ENCODE measurements at regions not wholly inside any gene's neighbourhood (a gene's known extent, or its start where the extent isn't known, plus 50 kb on each side); places are given as distances from the start of the nearest gene placed in this dataset.
A peak's percentile ranks its signal among the peaks of the same experiment; 100 is the strongest.
"Not testable (repeated sequence)": the region's sequence is repeated elsewhere in the genome, so short reads cannot be mapped to it uniquely, and the experiment has no call there.

- no peak for DNase-seq (ENCODE audit: low read depth in 3 of 3, low spot score in 2 of 3)
Measured at GRCh38 chr6:71197267-71197666, 91.3 kb upstream of the OGFRL1 start.

GRCh38 chr6:71197780-71198179 lies 90.8 kb upstream of the OGFRL1 start:
- DNase-seq (ENCODE audit: low read depth in 3 of 3, low spot score in 2 of 3), result peak in 2 of 3 donors; percentile 29 to 36

DNA sequence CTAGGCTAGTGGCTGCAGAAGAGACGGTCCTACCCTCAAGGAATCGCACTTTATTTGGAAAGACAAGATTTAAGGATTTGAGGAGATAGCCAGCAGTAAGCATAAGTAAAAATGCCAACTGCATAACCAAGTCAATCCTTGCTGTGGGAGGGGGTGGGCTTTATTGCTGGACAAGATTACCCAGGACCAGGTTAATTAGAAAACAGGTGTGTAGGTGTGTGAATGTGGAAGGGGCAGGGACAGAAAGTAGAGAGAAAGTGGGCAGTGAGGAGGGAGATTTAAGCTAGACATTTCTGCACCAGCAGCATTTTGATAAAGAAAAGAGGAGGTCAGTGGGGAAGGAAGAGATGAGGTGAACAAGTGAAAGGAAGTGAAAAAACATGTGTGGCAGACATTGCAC lies 89.7 kb upstream of the OGFRL1 start:
- no peak for DNase-seq (ENCODE audit: low read depth in 3 of 3, low spot score in 2 of 3)

GRCh38 chr6:71199736-71200135 lies 88.9 kb upstream of the OGFRL1 start:
- no peak for DNase-seq (ENCODE audit: low read depth in 3 of 3, low spot score in 2 of 3)

GRCh38 chr6:71203206-71203605 lies 85.4 kb upstream of the OGFRL1 start:
- no peak for DNase-seq (ENCODE audit: low read depth in 3 of 3, low spot score in 2 of 3)

- DNase-seq (ENCODE audit: low read depth in 3 of 3, low spot score in 2 of 3), result no peak
Measured at GRCh38 chr6:71204741-71205140, 83.9 kb upstream of the OGFRL1 start.

DNA sequence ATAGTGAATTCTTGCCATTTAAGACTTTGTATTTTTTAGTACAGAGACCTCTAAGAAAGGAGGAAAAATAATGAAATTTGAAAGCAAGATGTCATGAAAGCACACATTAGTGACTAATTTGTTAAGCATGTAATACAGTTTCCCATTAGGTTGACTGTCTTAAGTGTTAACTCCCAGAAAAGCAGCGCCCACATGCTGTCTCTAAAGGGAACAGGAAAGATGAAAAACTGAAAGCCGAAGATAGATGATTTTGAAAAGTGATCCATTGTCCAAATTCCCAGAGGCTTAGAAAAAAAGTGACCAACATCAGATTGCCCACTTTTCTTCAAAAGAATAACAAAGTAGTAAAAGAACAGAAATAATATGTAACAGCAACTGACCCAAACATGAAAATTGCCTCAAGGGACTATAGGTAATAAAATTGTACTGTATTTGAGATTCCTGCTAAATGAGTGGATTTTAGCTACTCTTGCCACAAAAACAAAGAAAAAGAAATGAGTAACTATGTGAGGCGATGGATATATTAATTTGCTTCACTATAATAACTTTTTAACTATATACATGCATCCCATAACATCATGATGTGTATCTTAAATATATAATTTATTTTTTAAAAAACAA lies 83.2 kb upstream of the OGFRL1 start:
- DNase-seq (ENCODE audit: low read depth in 3 of 3, low spot score in 2 of 3), result no peak

DNA sequence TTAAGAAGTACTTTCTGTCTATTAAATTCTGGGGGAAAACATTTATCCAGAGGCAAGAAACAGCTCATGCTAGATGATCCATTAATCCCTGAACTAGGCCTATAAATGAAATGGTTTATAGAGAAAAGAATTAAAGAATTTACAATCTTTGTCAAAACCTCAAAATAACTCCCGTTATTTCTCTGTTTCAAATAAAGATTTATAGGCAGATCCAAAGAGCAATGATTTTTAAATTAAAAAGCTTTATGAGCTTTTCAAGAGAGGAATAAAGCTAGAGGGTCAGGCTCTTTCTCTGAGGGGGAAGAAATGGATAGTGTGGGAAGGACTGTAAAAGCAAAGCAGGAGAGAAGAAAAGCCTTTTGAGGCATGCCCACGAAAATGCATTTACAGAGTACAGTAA lies 82.5 kb upstream of the OGFRL1 start:
- DNase-seq (ENCODE audit: low read depth in 3 of 3, low spot score in 2 of 3), result no peak

DNA sequence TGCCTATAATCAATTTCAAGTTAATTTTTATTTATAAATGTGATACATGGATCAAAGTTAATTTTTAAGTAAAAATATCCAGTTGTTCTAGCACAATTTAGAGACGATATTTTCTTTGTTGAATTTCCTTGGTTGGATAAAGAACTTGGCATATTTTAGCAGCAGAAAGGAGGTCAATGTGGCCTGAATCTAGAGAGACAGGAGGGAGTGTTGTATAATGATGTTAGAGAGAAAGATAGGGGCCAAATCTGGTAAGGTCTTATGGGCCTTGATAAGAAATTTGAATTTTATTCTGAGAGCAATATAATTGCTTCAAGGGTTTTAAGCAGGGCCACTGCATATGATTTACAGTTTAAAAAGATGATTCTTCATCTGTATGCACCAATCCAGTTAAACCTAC lies 79.4 kb upstream of the OGFRL1 start:
- no peak for DNase-seq (ENCODE audit: low read depth in 3 of 3, low spot score in 2 of 3)

GRCh38 chr6:71209626-71210025 lies 79.0 kb upstream of the OGFRL1 start:
- no peak for DNase-seq (ENCODE audit: low read depth in 3 of 3, low spot score in 2 of 3)

- no peak for DNase-seq (ENCODE audit: low read depth in 3 of 3, low spot score in 2 of 3)
Measured at GRCh38 chr6:71211799-71212198, 76.8 kb upstream of the OGFRL1 start.

GRCh38 chr6:71220466-71220865 lies 68.1 kb upstream of the OGFRL1 start:
- no peak for DNase-seq (ENCODE audit: low read depth in 3 of 3, low spot score in 2 of 3)

DNA sequence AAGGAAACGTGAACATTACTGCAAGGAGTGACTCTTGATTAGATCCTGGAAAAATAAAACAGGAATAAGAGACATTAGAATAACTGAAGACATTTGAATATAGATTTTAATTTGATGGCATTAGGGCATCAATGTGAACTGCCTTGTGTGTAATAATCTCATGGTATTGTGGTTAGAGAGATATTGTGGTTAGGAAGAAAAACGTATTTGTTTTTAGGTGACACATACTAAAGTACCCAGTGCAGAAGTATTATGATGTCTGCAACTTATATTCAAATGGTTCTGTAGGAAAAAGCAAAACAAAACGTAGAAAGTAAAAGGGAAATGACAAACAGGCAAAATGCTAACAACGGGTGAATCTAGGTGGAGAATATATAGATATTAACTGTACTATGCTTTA lies 65.9 kb upstream of the OGFRL1 start:
- no peak for DNase-seq (ENCODE audit: low read depth in 3 of 3, low spot score in 2 of 3)

DNA sequence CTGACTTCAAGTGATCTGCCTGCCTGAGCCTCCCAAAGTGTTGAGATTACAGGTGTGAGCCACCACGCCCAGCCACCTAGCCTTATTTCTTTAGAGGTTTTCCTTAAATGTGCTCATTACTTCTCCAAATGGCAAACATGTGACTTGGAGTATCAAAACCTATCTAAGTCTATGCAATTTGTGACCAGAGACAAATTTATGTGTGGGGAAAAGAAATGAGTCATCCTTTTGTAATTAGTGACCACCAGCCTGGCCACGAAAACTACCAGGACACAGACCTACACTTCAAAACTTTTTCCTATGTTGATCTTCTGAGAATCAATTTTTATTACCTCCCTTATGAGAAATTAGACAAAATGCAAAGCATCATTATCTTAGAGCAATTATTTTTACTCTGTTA lies 64.6 kb upstream of the OGFRL1 start:
- no peak for DNase-seq (ENCODE audit: low read depth in 3 of 3, low spot score in 2 of 3)

GRCh38 chr6:71226151-71226550 lies 62.5 kb upstream of the OGFRL1 start:
- DNase-seq (ENCODE audit: low read depth in 3 of 3, low spot score in 2 of 3), result no peak

DNA sequence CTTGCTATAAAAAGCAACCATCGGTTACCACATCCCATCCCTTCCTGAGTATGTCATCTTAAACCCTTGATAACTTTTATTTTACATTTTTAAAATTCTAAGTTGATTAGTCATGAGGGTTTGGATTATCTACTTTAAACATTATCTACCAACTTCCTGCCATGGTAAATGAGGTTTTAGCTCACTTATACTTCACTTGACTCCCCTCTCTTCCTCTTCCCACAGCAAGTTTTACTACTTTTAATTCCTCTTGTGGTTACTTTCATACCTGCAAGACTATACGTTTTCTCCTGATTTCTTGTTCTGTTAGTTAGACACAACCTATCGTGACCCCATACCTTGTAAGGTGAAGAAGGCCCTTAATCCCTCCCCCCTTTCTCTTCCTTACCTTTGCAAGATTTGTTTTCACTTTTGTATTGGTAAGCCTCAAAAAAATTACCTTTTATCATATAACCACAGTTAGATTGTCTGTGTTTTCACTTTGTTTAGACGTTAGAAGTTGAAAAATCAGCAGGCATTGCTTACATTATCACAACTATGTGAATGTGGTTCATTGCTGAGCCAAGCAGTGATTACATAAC lies 60.1 kb upstream of the OGFRL1 start:
- DNase-seq (ENCODE audit: low read depth in 3 of 3, low spot score in 2 of 3), result no peak

GRCh38 chr6:71229477-71229876 lies 59.1 kb upstream of the OGFRL1 start:
- no peak for DNase-seq (ENCODE audit: low read depth in 3 of 3, low spot score in 2 of 3)

- DNase-seq (ENCODE audit: low read depth in 3 of 3, low spot score in 2 of 3), result not testable (repeated sequence)
Measured at GRCh38 chr6:71232890-71233289, 55.7 kb upstream of the OGFRL1 start.

- DNase-seq (ENCODE audit: low read depth in 3 of 3, low spot score in 2 of 3), result no peak
Measured at GRCh38 chr6:71236926-71237434, 51.6 kb upstream of the OGFRL1 start.

DNA sequence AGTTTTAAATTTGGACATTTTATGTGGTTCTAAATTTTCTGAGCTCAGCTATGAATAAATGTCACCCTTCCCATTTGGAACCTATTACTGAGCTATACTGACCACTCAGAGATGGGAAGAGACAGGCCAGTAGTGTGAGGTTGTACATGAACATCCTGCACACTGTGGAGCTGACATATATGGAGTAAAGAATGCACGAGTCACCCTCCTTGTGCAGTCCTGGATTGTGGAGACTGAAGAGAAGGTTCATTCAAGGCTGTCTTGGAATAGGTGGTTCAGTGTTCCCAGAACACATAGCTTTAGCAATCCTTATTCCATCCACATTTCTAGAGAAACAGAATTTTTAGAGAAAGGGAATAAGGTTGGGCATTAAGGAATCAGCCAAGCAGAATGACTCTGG lies 50.3 kb upstream of the OGFRL1 start:
- no peak for DNase-seq (ENCODE audit: low read depth in 3 of 3, low spot score in 2 of 3)
